ENCODE measurements at regions not wholly inside any gene's neighbourhood (a gene's known extent, or its start where the extent isn't known, plus 50 kb on each side); places are given as distances from the start of the nearest gene placed in this dataset.
"Not testable (repeated sequence)": the region's sequence is repeated elsewhere in the genome, so short reads cannot be mapped to it uniquely, and the experiment has no call there.

- H3K27ac Mint-ChIP-seq, result no peak overlapping the region
- no peaks in the 10 kb centered on the region for H3K27me3 ChIP-seq (ENCODE audit: insufficient read depth, low read length)
- H3K9me3 Mint-ChIP-seq, result peaks cover 3 to 27% (median 13%) of the 10 kb centered on the region in 8 donors
- intact Hi-C loops (cut with micrococcal nuclease), result no loop called here
- no peaks in the 10 kb centered on the region for H3K4me1 ChIP-seq (ENCODE audit: insufficient read depth, low read length)
- no peaks in the 10 kb centered on the region for H3K36me3 ChIP-seq (ENCODE audit: insufficient read depth, low read length)
- CTCF ChIA-PET (ENCODE audit: partially characterized antibody), result no interaction called here
- DNase-seq, result no peak
- no peaks in the 10 kb centered on the region for H3K36me3 Mint-ChIP-seq
- no peak overlapping the region for H3K27ac ChIP-seq (ENCODE audit: low read depth, low read length)
- no peak overlapping the region for H3K4me3 ChIP-seq (ENCODE audit: low read length in 2 of 2)
- POLR2A ChIA-PET (ENCODE audit: partially characterized antibody), result no interaction called here
- no peaks in the 10 kb centered on the region for H3K27me3 Mint-ChIP-seq
- no peaks in the 10 kb centered on the region for H3K9me3 ChIP-seq (ENCODE audit: control insufficient read depth in 1 of 2, low read length in 2 of 2)
- H3K4me3 Mint-ChIP-seq, result no peak overlapping the region
- no peaks in the 10 kb centered on the region for H3K4me1 Mint-ChIP-seq
Observed at GRCh38 chr12:17875230-17875629, 214.8 kb downstream of the RERGL start.

GRCh38 chr12:17866802-17867201, 223.2 kb downstream of the RERGL start:
- CTCF ChIA-PET (ENCODE audit: partially characterized antibody), result no interaction called here
- intact Hi-C loops (cut with micrococcal nuclease), result no loop called here

GRCh38 chr12:17855548-17855947, 234.4 kb downstream of the RERGL start:
- H3K4me3 Mint-ChIP-seq; DNase-seq; H3K36me3 Mint-ChIP-seq; H3K27me3 ChIP-seq (ENCODE audit: insufficient read depth, low read length); CTCF ChIA-PET (ENCODE audit: partially characterized antibody); H3K4me1 Mint-ChIP-seq; H3K4me1 ChIP-seq (ENCODE audit: insufficient read depth, low read length); H3K27ac ChIP-seq (ENCODE audit: low read depth, low read length); H3K36me3 ChIP-seq (ENCODE audit: insufficient read depth, low read length); H3K4me3 ChIP-seq (ENCODE audit: low read length in 2 of 2); H3K27me3 Mint-ChIP-seq; intact Hi-C loops (cut with micrococcal nuclease); H3K27ac Mint-ChIP-seq; H3K9me3 ChIP-seq (ENCODE audit: control insufficient read depth in 1 of 2, low read length in 2 of 2); POLR2A ChIA-PET (ENCODE audit: partially characterized antibody): not testable (repeated sequence)
- peaks cover 0 to 20% (median 10%) of the 10 kb centered on the region in 8 donors for H3K9me3 Mint-ChIP-seq

More at GRCh38 chr12:17866802-17867201, 223.2 kb downstream of the RERGL start:
- no peaks in the 10 kb centered on the region for H3K36me3 Mint-ChIP-seq
- peaks cover 4 to 20% (median 11%) of the 10 kb centered on the region in 8 donors for H3K9me3 Mint-ChIP-seq
- H3K36me3 ChIP-seq (ENCODE audit: insufficient read depth, low read length), result no peaks in the 10 kb centered on the region
- no peak overlapping the region for H3K4me3 Mint-ChIP-seq
- H3K27ac ChIP-seq (ENCODE audit: low read depth, low read length), result no peak overlapping the region
- POLR2A ChIA-PET (ENCODE audit: partially characterized antibody), result no interaction called here
- DNase-seq, result no peak
- H3K4me3 ChIP-seq (ENCODE audit: low read length in 2 of 2), result no peak overlapping the region
- H3K4me1 ChIP-seq (ENCODE audit: insufficient read depth, low read length), result no peaks in the 10 kb centered on the region
- no peaks in the 10 kb centered on the region for H3K9me3 ChIP-seq (ENCODE audit: control insufficient read depth in 1 of 2, low read length in 2 of 2)
- H3K27me3 ChIP-seq (ENCODE audit: insufficient read depth, low read length), result no peaks in the 10 kb centered on the region
- H3K27ac Mint-ChIP-seq, result no peak overlapping the region
- no peaks in the 10 kb centered on the region for H3K27me3 Mint-ChIP-seq
- no peaks in the 10 kb centered on the region for H3K4me1 Mint-ChIP-seq

DNA sequence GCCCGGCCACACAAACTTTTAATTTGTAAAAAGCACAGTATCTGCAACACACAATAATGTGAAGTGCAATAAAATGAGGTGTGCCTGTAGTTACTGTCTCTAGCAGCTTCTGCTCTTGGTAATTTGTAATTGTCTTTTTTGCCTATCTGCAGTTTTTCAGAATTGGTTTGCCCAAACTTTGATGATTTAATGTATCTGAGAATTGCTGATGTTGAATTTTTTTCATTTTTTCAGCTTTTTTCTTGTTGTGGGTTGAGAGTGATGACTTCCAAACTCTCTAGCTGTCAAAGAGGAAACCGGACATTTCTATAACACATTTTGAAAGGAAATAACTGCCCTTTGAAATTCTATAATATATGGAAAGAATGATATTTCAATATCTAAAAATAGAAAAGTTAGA, 236.9 kb downstream of the RERGL start:
- intact Hi-C loops (cut with micrococcal nuclease), result no loop called here
- Histone ChIP-seq H3K4me3 (ENCODE audit: low read length in 2 of 2) (no peak overlapping the region), H3K9me3 (ENCODE audit: control insufficient read depth in 1 of 2, low read length in 2 of 2) (no peaks in the 10 kb centered on the region), H3K27me3 (ENCODE audit: insufficient read depth, low read length) (no peaks in the 10 kb centered on the region), H3K4me1 (ENCODE audit: insufficient read depth, low read length) (no peaks in the 10 kb centered on the region), H3K36me3 (ENCODE audit: insufficient read depth, low read length) (no peaks in the 10 kb centered on the region), H3K27ac (ENCODE audit: low read depth, low read length) (no peak overlapping the region)
- H3K27ac Mint-ChIP-seq, result no peak overlapping the region
- POLR2A ChIA-PET (ENCODE audit: partially characterized antibody), result no interaction called here
- CTCF ChIA-PET (ENCODE audit: partially characterized antibody), result no interaction called here
- peaks cover 0 to 22% (median 11%) of the 10 kb centered on the region in 8 donors for H3K9me3 Mint-ChIP-seq
- H3K4me1 Mint-ChIP-seq, result no peaks in the 10 kb centered on the region
- no peaks in the 10 kb centered on the region for H3K36me3 Mint-ChIP-seq
- no peak for DNase-seq
- H3K27me3 Mint-ChIP-seq, result no peaks in the 10 kb centered on the region
- H3K4me3 Mint-ChIP-seq, result no peak overlapping the region

DNA sequence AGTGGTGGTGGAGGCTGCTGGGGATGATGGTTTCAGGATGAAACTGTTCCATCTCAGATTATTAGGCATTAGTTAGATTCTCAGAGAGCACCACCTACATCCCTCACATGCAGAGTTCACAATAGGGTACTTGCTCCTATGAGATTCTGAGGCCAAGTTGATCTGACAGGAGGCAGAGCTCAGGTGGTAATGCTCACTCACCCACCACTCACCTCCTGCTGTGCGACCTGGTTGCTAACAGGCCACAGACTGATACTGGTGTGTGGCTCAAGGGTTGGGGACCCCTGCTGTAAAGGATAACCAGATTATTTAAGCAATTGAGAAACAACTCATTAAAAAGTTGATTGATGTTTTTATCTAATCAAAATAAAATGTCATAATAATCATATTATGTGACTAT, 248.5 kb downstream of the RERGL start:
- Histone ChIP-seq H3K9me3 (ENCODE audit: control insufficient read depth in 1 of 2, low read length in 2 of 2) (no peaks in the 10 kb centered on the region), H3K36me3 (ENCODE audit: insufficient read depth, low read length) (no peaks in the 10 kb centered on the region), H3K27me3 (ENCODE audit: insufficient read depth, low read length) (no peaks in the 10 kb centered on the region), H3K4me1 (ENCODE audit: insufficient read depth, low read length) (no peaks in the 10 kb centered on the region), H3K4me3 (ENCODE audit: low read length in 2 of 2) (no peak overlapping the region), H3K27ac (ENCODE audit: low read depth, low read length) (no peak overlapping the region)
- Mint-ChIP-seq H3K36me3 (no peaks in the 10 kb centered on the region), H3K27me3 (no peaks in the 10 kb centered on the region), H3K9me3 (peaks cover 0 to 10% (median 3%) of the 10 kb centered on the region in 8 donors), H3K4me3 (no peak overlapping the region), H3K4me1 (no peaks in the 10 kb centered on the region), H3K27ac (no peak overlapping the region)
- no peak for DNase-seq
- ChIA-PET CTCF (ENCODE audit: partially characterized antibody) (no interaction called here), POLR2A (ENCODE audit: partially characterized antibody) (no interaction called here)
- intact Hi-C loops (cut with micrococcal nuclease), result loop anchor here (10.0 kb wide), 1 partner anchor 77 kb away; no protein-coding TSS in a partner anchor

GRCh38 chr12:17829813-17830212, 260.2 kb downstream of the RERGL start:
- no peaks in the 10 kb centered on the region for H3K4me1 ChIP-seq (ENCODE audit: insufficient read depth, low read length)
- no peak overlapping the region for H3K27ac ChIP-seq (ENCODE audit: low read depth, low read length)
- H3K36me3 Mint-ChIP-seq, result no peaks in the 10 kb centered on the region
- H3K4me1 Mint-ChIP-seq, result no peaks in the 10 kb centered on the region
- H3K27me3 ChIP-seq (ENCODE audit: insufficient read depth, low read length), result no peaks in the 10 kb centered on the region
- no peaks in the 10 kb centered on the region for H3K9me3 ChIP-seq (ENCODE audit: control insufficient read depth in 1 of 2, low read length in 2 of 2)
- intact Hi-C loops (cut with micrococcal nuclease), result no loop called here
- no peak overlapping the region for H3K4me3 Mint-ChIP-seq
- DNase-seq, result no peak
- no peaks in the 10 kb centered on the region for H3K36me3 ChIP-seq (ENCODE audit: insufficient read depth, low read length)
- CTCF ChIA-PET (ENCODE audit: partially characterized antibody), result no interaction called here
- no peak overlapping the region for H3K27ac Mint-ChIP-seq
- POLR2A ChIA-PET (ENCODE audit: partially characterized antibody), result no interaction called here
- H3K4me3 ChIP-seq (ENCODE audit: low read length in 2 of 2), result no peak overlapping the region
- H3K27me3 Mint-ChIP-seq, result no peaks in the 10 kb centered on the region
- peaks cover 0 to 6% (median 0%) of the 10 kb centered on the region in 8 donors for H3K9me3 Mint-ChIP-seq

GRCh38 chr12:17818931-17819330, 271.1 kb downstream of the RERGL start:
- Mint-ChIP-seq H3K27ac (no peak overlapping the region), H3K36me3 (no peaks in the 10 kb centered on the region), H3K27me3 (no peaks in the 10 kb centered on the region), H3K4me3 (no peak overlapping the region), H3K9me3 (peaks cover 2 to 31% (median 19%) of the 10 kb centered on the region in 8 donors), H3K4me1 (no peaks in the 10 kb centered on the region)
- H3K36me3 ChIP-seq (ENCODE audit: insufficient read depth, low read length), result no peaks in the 10 kb centered on the region
- no peak overlapping the region for H3K4me3 ChIP-seq (ENCODE audit: low read length in 2 of 2)
- H3K4me1 ChIP-seq (ENCODE audit: insufficient read depth, low read length), result no peaks in the 10 kb centered on the region
- intact Hi-C loops (cut with micrococcal nuclease), result no loop called here
- no peak for DNase-seq
- ChIA-PET CTCF (ENCODE audit: partially characterized antibody) (no interaction called here), POLR2A (ENCODE audit: partially characterized antibody) (no interaction called here)
- no peak overlapping the region for H3K27ac ChIP-seq (ENCODE audit: low read depth, low read length)
- H3K27me3 ChIP-seq (ENCODE audit: insufficient read depth, low read length), result no peaks in the 10 kb centered on the region
- H3K9me3 ChIP-seq (ENCODE audit: control insufficient read depth in 1 of 2, low read length in 2 of 2), result no peaks in the 10 kb centered on the region

GRCh38 chr12:17810399-17810798, 279.6 kb downstream of the RERGL start:
- Histone ChIP-seq H3K27me3 (ENCODE audit: insufficient read depth, low read length) (no peaks in the 10 kb centered on the region), H3K4me1 (ENCODE audit: insufficient read depth, low read length) (no peaks in the 10 kb centered on the region), H3K4me3 (ENCODE audit: low read length in 2 of 2) (no peak overlapping the region), H3K36me3 (ENCODE audit: insufficient read depth, low read length) (no peaks in the 10 kb centered on the region), H3K27ac (ENCODE audit: low read depth, low read length) (no peak overlapping the region), H3K9me3 (ENCODE audit: control insufficient read depth in 1 of 2, low read length in 2 of 2) (peaks cover 0 to 11% of the 10 kb centered on the region in 2 donors)
- Mint-ChIP-seq H3K36me3 (no peaks in the 10 kb centered on the region), H3K4me3 (no peak overlapping the region), H3K27ac (no peak overlapping the region), H3K4me1 (no peaks in the 10 kb centered on the region), H3K9me3 (peaks cover 3 to 37% (median 22%) of the 10 kb centered on the region in 8 donors), H3K27me3 (no peaks in the 10 kb centered on the region)
- POLR2A ChIA-PET (ENCODE audit: partially characterized antibody), result no interaction called here
- no peak for DNase-seq
- intact Hi-C loops (cut with micrococcal nuclease), result no loop called here
- CTCF ChIA-PET (ENCODE audit: partially characterized antibody), result no interaction called here

Data from CD4-positive, alpha-beta memory T cell (primary cell).